Natural killer cell (primary cell): ENCODE measurements at regions not wholly inside any gene's neighbourhood (a gene's known extent, or its start where the extent isn't known, plus 50 kb on each side); places are given as distances from the start of the nearest gene placed in this dataset.

Experiments
- ATAC-seq, 3 donors: fragments of 150-1000 bp in 2 of 3; fragments of 200-7000 bp in 1 of 3; cut with Tn5 transposase; 1 replicate in 1 of 3; 2 replicates in 2 of 3; pipeline ENCODE4 v1.10.0; 2021; ENCODE audit warnings: mild to moderate bottlenecking in 2 of 3, moderate library complexity in 2 of 3
- DNase-seq, 2 donors: peaks; one replicate each; pipeline versions ENCODE4 v3.0.0 to v3.0.0-alpha.2; 2013 to 2021; ENCODE audit warnings: mixed read lengths in 1 of 2
- H3K27ac ChIP-seq: one replicate; pipeline ENCODE4 v1.5.1; 2013; ENCODE audit warnings: mild to moderate bottlenecking, low read length
- H3K27me3 ChIP-seq: one replicate; pipeline ENCODE4 v1.6.1; 2013; ENCODE audit warnings: low read length; ENCODE audit not compliant: control insufficient read depth, insufficient read depth
- H3K36me3 ChIP-seq: one replicate; pipeline ENCODE4 v1.6.1; 2013; ENCODE audit warnings: low read length; ENCODE audit not compliant: control insufficient read depth, insufficient read depth
- H3K4me1 ChIP-seq: one replicate; pipeline ENCODE4 v1.6.1; 2013; ENCODE audit warnings: low read length; ENCODE audit not compliant: control insufficient read depth, insufficient read depth
- H3K4me3 ChIP-seq: one replicate; pipeline ENCODE4 v1.5.1; 2013; ENCODE audit warnings: low read length
- H3K9me3 ChIP-seq: one replicate; pipeline ENCODE4 v1.6.1; 2013; ENCODE audit warnings: low read length; ENCODE audit not compliant: control insufficient read depth, insufficient read depth
- H3K27ac Mint-ChIP-seq, 2 donors: one replicate each; pipeline ENCODE4 v1.8.0; 2022; ENCODE audit warnings: mild to moderate bottlenecking in 2 of 2, mixed read lengths in 2 of 2, moderate library complexity in 1 of 2
- H3K27me3 Mint-ChIP-seq, 2 donors: one replicate each; pipeline ENCODE4 v1.8.0; 2022; ENCODE audit warnings: low read depth in 2 of 2, mixed read lengths in 2 of 2
- H3K36me3 Mint-ChIP-seq: one replicate; pipeline ENCODE4 v1.8.0; 2022; ENCODE audit warnings: mixed read lengths
- H3K4me1 Mint-ChIP-seq, 2 donors: one replicate each; pipeline ENCODE4 v1.8.0; 2022; ENCODE audit warnings: mixed read lengths in 2 of 2
- H3K4me3 Mint-ChIP-seq: one replicate; pipeline ENCODE4 v1.8.0; 2022; ENCODE audit warnings: mild to moderate bottlenecking, moderate library complexity, mixed read lengths
- H3K9me3 Mint-ChIP-seq, 2 donors: one replicate each; pipeline ENCODE4 v1.8.0; 2022; ENCODE audit warnings: mixed read lengths in 2 of 2
- WGBS: methylation state at CpG from one replicate; pipeline ENCODE4 v1.1.7; 2013; ENCODE audit warnings: missing lambda C conversion rate; ENCODE audit not compliant: insufficient coverage; 5-methylcytosine and 5-hydroxymethylcytosine counted together
- intact Hi-C: fragments of 100-400 bp; cut with micrococcal nuclease; formaldehyde crosslinking; loops from one replicate; pipeline ENCODE4 v1.14.2; 2022
- TF ChIP-seq, protein P1 (sequence below): fragments of 200-600 bp; IDR thresholded peaks from one replicate; pipeline ENCODE4 v1.8.0; 2022; ENCODE audit warnings: antibody characterized with exemption

DNA sequence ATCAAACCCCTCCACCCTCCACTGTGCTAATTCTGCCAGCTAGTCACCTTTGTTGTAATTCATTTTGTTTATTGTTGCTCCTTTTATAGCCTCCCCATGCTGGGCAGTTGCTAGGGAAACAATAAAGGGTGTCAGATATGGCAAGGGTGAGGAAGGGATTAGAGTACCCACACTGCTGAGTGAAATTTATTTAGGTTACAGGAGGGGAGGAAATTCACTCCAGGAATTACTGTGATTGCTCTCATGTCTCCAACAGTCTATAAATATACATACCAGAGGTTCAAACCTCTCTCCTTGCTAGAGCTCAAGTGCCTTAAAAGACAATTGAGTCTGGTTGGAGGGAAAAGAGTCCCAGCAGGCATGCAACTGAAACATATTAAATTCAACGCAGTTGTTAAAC is 90.6 kb upstream of the ADGRF1 start:
- Mint-ChIP-seq H3K9me3 (no peaks in the 10 kb centered on the region), H3K27ac (no peak overlapping the region), H3K4me3 (no peak overlapping the region), H3K27me3 (peaks cover 0 to 2% of the 10 kb centered on the region in 2 donors), H3K4me1 (no peaks in the 10 kb centered on the region), H3K36me3 (no peaks in the 10 kb centered on the region)
- no peaks in the 10 kb centered on the region for H3K36me3 ChIP-seq
- no peaks in the 10 kb centered on the region for H3K27me3 ChIP-seq
- TF ChIP-seq, protein P1, sequence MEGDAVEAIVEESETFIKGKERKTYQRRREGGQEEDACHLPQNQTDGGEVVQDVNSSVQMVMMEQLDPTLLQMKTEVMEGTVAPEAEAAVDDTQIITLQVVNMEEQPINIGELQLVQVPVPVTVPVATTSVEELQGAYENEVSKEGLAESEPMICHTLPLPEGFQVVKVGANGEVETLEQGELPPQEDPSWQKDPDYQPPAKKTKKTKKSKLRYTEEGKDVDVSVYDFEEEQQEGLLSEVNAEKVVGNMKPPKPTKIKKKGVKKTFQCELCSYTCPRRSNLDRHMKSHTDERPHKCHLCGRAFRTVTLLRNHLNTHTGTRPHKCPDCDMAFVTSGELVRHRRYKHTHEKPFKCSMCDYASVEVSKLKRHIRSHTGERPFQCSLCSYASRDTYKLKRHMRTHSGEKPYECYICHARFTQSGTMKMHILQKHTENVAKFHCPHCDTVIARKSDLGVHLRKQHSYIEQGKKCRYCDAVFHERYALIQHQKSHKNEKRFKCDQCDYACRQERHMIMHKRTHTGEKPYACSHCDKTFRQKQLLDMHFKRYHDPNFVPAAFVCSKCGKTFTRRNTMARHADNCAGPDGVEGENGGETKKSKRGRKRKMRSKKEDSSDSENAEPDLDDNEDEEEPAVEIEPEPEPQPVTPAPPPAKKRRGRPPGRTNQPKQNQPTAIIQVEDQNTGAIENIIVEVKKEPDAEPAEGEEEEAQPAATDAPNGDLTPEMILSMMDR = no peak
- H3K4me3 ChIP-seq = no peak overlapping the region
- DNase-seq (no peak), ATAC-seq (no peak)
- WGBS = 94% methylated on average over 1 of the region's 1 CpG
- intact Hi-C loops = no loop called here
- no peaks in the 10 kb centered on the region for H3K9me3 ChIP-seq
- no peak overlapping the region for H3K27ac ChIP-seq
- H3K4me1 ChIP-seq = no peaks in the 10 kb centered on the region

GRCh38 chr6:47131773-47132172 is 89.6 kb upstream of the ADGRF1 start:
- H3K36me3 Mint-ChIP-seq = no peaks in the 10 kb centered on the region
- H3K27me3 Mint-ChIP-seq = peaks cover 0 to 2% of the 10 kb centered on the region in 2 donors
- no peaks in the 10 kb centered on the region for H3K9me3 ChIP-seq
- no peaks in the 10 kb centered on the region for H3K27me3 ChIP-seq
- H3K4me1 Mint-ChIP-seq = no peaks in the 10 kb centered on the region
- no peak overlapping the region for H3K27ac ChIP-seq
- TF ChIP-seq, protein P1 = no peak
- no peaks in the 10 kb centered on the region for H3K9me3 Mint-ChIP-seq
- H3K4me1 ChIP-seq = no peaks in the 10 kb centered on the region
- intact Hi-C loops = no loop called here
- no peaks in the 10 kb centered on the region for H3K36me3 ChIP-seq
- ATAC-seq (no peak), DNase-seq (no peak)
- H3K4me3 ChIP-seq = no peak overlapping the region
- H3K27ac Mint-ChIP-seq = no peak overlapping the region
- no peak overlapping the region for H3K4me3 Mint-ChIP-seq
- WGBS = no CpG with 5 or more reads among the region's 2 CpGs

GRCh38 chr6:47130086-47130485 is 88.0 kb upstream of the ADGRF1 start:
- H3K36me3 Mint-ChIP-seq = no peaks in the 10 kb centered on the region
- H3K27ac Mint-ChIP-seq = no peak overlapping the region
- WGBS = 69% methylated on average over 3 of the region's 3 CpGs
- Histone ChIP-seq H3K4me1 (no peaks in the 10 kb centered on the region), H3K9me3 (no peaks in the 10 kb centered on the region), H3K27me3 (no peaks in the 10 kb centered on the region), H3K36me3 (no peaks in the 10 kb centered on the region), H3K4me3 (no peak overlapping the region), H3K27ac (no peak overlapping the region)
- ATAC-seq (no peak), DNase-seq (no peak)
- intact Hi-C loops = no loop called here
- no peaks in the 10 kb centered on the region for H3K4me1 Mint-ChIP-seq
- no peak overlapping the region for H3K4me3 Mint-ChIP-seq
- TF ChIP-seq, protein P1 = no peak
- no peaks in the 10 kb centered on the region for H3K9me3 Mint-ChIP-seq
- H3K27me3 Mint-ChIP-seq = peaks cover 0 to 2% of the 10 kb centered on the region in 2 donors

- Histone ChIP-seq H3K4me1 (no peaks in the 10 kb centered on the region), H3K36me3 (no peaks in the 10 kb centered on the region), H3K9me3 (no peaks in the 10 kb centered on the region), H3K4me3 (no peak overlapping the region), H3K27ac (no peak overlapping the region), H3K27me3 (no peaks in the 10 kb centered on the region)
- Mint-ChIP-seq H3K36me3 (no peaks in the 10 kb centered on the region), H3K27ac (no peak overlapping the region), H3K9me3 (no peaks in the 10 kb centered on the region), H3K4me3 (no peak overlapping the region), H3K27me3 (peaks cover 0 to 2% of the 10 kb centered on the region in 2 donors), H3K4me1 (no peaks in the 10 kb centered on the region)
- intact Hi-C loops = no loop called here
- TF ChIP-seq, protein P1 = no peak
- DNase-seq (no peak), ATAC-seq (no peak)
- whole genome bisulfite sequencing = 81% methylated on average over 1 of the region's 1 CpG
These were observed 87.0 kb upstream of the ADGRF1 start for GRCh38 chr6:47129129-47129528.
